ENCODE measurements at regions not wholly inside any gene's neighbourhood (a gene's known extent, or its start where the extent isn't known, plus 50 kb on each side); places are given as distances from the start of the nearest gene placed in this dataset.

- Mint-ChIP-seq H3K4me1 (ENCODE audit: low read depth, unreplicated experiment) (peaks cover 3% of the 10 kb centered on the region), H3K4me3 (ENCODE audit: unreplicated experiment) (no peak overlapping the region), H3K36me3 (ENCODE audit: low read depth, unreplicated experiment) (no peaks in the 10 kb centered on the region), H3K9me3 (ENCODE audit: unreplicated experiment) (no peaks in the 10 kb centered on the region), H3K27me3 (ENCODE audit: low read depth, unreplicated experiment) (peaks cover 33% of the 10 kb centered on the region), H3K27ac (ENCODE audit: unreplicated experiment) (no peak overlapping the region)
- Histone ChIP-seq H3K4me1 (ENCODE audit: insufficient read depth, low read length) (no peaks in the 10 kb centered on the region), H3K4me3 (ENCODE audit: insufficient read depth, low read depth, low read length) (no peak overlapping the region), H3K36me3 (ENCODE audit: insufficient read depth, low read length) (no peaks in the 10 kb centered on the region), H3K9me3 (ENCODE audit: insufficient read depth, low read depth, low read length) (no peaks in the 10 kb centered on the region), H4K20me1 (ENCODE audit: insufficient read depth, low read length) (no peaks in the 10 kb centered on the region), H3K9ac (ENCODE audit: low read length) (no peak overlapping the region), H3K27me3 (ENCODE audit: insufficient read depth, low read length) (no peaks in the 10 kb centered on the region), H2AFZ (ENCODE audit: low read depth, low read length) (no peak overlapping the region), H3K4me2 (ENCODE audit: low read length) (no peak overlapping the region), H3K27ac (ENCODE audit: low read depth, low read length) (no peak overlapping the region), H3K79me2 (ENCODE audit: insufficient read depth, low read length) (no peaks in the 10 kb centered on the region)
- no peak for DNase-seq (ENCODE audit: low read depth)
- TF ChIP-seq CTCF (IDR thresholded peaks at IDR 0.05; ENCODE audit: insufficient read depth, low read depth, low read length) (no peak), EZH2 (IDR thresholded peaks at IDR 0.05; ENCODE audit: insufficient read depth, low read length) (no peak)
- no peak for FAIRE-seq
Measured at GRCh38 chr19:31589109-31589508, 239.9 kb upstream of the TSHZ3 start.

- Histone ChIP-seq H3K9ac (ENCODE audit: low read length) (no peak overlapping the region), H3K4me2 (ENCODE audit: low read length) (no peak overlapping the region), H3K79me2 (ENCODE audit: insufficient read depth, low read length) (no peaks in the 10 kb centered on the region), H3K27ac (ENCODE audit: low read depth, low read length) (no peak overlapping the region), H4K20me1 (ENCODE audit: insufficient read depth, low read length) (no peaks in the 10 kb centered on the region), H2AFZ (ENCODE audit: low read depth, low read length) (no peak overlapping the region), H3K9me3 (ENCODE audit: insufficient read depth, low read depth, low read length) (no peaks in the 10 kb centered on the region), H3K36me3 (ENCODE audit: insufficient read depth, low read length) (no peaks in the 10 kb centered on the region), H3K4me3 (ENCODE audit: insufficient read depth, low read depth, low read length) (no peak overlapping the region), H3K4me1 (ENCODE audit: insufficient read depth, low read length) (no peaks in the 10 kb centered on the region), H3K27me3 (ENCODE audit: insufficient read depth, low read length) (no peaks in the 10 kb centered on the region)
- H3K36me3 Mint-ChIP-seq (ENCODE audit: low read depth, unreplicated experiment), result no peaks in the 10 kb centered on the region
- peaks cover 2% of the 10 kb centered on the region for H3K4me1 Mint-ChIP-seq (ENCODE audit: low read depth, unreplicated experiment)
- no peak overlapping the region for H3K4me3 Mint-ChIP-seq (ENCODE audit: unreplicated experiment)
- FAIRE-seq (no peak), DNase-seq (ENCODE audit: low read depth) (no peak)
- no peak for TF ChIP-seq EZH2 (IDR thresholded peaks at IDR 0.05; ENCODE audit: insufficient read depth, low read length)
- TF ChIP-seq CTCF (IDR thresholded peaks at IDR 0.05; ENCODE audit: insufficient read depth, low read depth, low read length), result no peak
- H3K9me3 Mint-ChIP-seq (ENCODE audit: unreplicated experiment), result no peaks in the 10 kb centered on the region
- peaks cover 40% of the 10 kb centered on the region for H3K27me3 Mint-ChIP-seq (ENCODE audit: low read depth, unreplicated experiment)
- H3K27ac Mint-ChIP-seq (ENCODE audit: unreplicated experiment), result no peak overlapping the region
Measured at GRCh38 chr19:31591258-31591657, 242.0 kb upstream of the TSHZ3 start.

- Histone ChIP-seq H3K4me1 (ENCODE audit: insufficient read depth, low read length) (no peaks in the 10 kb centered on the region), H4K20me1 (ENCODE audit: insufficient read depth, low read length) (no peaks in the 10 kb centered on the region), H3K27me3 (ENCODE audit: insufficient read depth, low read length) (no peaks in the 10 kb centered on the region), H3K9me3 (ENCODE audit: insufficient read depth, low read depth, low read length) (no peaks in the 10 kb centered on the region), H3K9ac (ENCODE audit: low read length) (no peak overlapping the region), H3K4me2 (ENCODE audit: low read length) (no peak overlapping the region), H3K4me3 (ENCODE audit: insufficient read depth, low read depth, low read length) (no peak overlapping the region), H3K36me3 (ENCODE audit: insufficient read depth, low read length) (no peaks in the 10 kb centered on the region), H2AFZ (ENCODE audit: low read depth, low read length) (no peak overlapping the region), H3K27ac (ENCODE audit: low read depth, low read length) (no peak overlapping the region), H3K79me2 (ENCODE audit: insufficient read depth, low read length) (no peaks in the 10 kb centered on the region)
- H3K4me1 Mint-ChIP-seq (ENCODE audit: low read depth, unreplicated experiment), result no peaks in the 10 kb centered on the region
- TF ChIP-seq EZH2 (IDR thresholded peaks at IDR 0.05; ENCODE audit: insufficient read depth, low read length), result no peak
- TF ChIP-seq CTCF (IDR thresholded peaks at IDR 0.05; ENCODE audit: insufficient read depth, low read depth, low read length), result no peak
- H3K9me3 Mint-ChIP-seq (ENCODE audit: unreplicated experiment), result no peaks in the 10 kb centered on the region
- FAIRE-seq (no peak), DNase-seq (ENCODE audit: low read depth) (no peak)
- H3K36me3 Mint-ChIP-seq (ENCODE audit: low read depth, unreplicated experiment), result no peaks in the 10 kb centered on the region
- peaks cover 47% of the 10 kb centered on the region for H3K27me3 Mint-ChIP-seq (ENCODE audit: low read depth, unreplicated experiment)
- H3K4me3 Mint-ChIP-seq (ENCODE audit: unreplicated experiment), result no peak overlapping the region
- no peak overlapping the region for H3K27ac Mint-ChIP-seq (ENCODE audit: unreplicated experiment)
Measured at GRCh38 chr19:31592456-31592855, 243.2 kb upstream of the TSHZ3 start.

All from astrocyte (in vitro differentiated cells and primary cell).